ENCODE measurements at regions not wholly inside any gene's neighbourhood (a gene's known extent, or its start where the extent isn't known, plus 50 kb on each side); places are given as distances from the start of the nearest gene placed in this dataset.

- TF ChIP-seq, protein P1, sequence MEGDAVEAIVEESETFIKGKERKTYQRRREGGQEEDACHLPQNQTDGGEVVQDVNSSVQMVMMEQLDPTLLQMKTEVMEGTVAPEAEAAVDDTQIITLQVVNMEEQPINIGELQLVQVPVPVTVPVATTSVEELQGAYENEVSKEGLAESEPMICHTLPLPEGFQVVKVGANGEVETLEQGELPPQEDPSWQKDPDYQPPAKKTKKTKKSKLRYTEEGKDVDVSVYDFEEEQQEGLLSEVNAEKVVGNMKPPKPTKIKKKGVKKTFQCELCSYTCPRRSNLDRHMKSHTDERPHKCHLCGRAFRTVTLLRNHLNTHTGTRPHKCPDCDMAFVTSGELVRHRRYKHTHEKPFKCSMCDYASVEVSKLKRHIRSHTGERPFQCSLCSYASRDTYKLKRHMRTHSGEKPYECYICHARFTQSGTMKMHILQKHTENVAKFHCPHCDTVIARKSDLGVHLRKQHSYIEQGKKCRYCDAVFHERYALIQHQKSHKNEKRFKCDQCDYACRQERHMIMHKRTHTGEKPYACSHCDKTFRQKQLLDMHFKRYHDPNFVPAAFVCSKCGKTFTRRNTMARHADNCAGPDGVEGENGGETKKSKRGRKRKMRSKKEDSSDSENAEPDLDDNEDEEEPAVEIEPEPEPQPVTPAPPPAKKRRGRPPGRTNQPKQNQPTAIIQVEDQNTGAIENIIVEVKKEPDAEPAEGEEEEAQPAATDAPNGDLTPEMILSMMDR (IDR thresholded peaks at IDR 0.05; ENCODE audit: insufficient read depth, low read depth, low read length) = no peak
- no peak for DNase-seq (ENCODE audit: low read depth)
These were observed 1371.4 kb downstream of the ADGRL3 start for GRCh38 chr4:62571494-62571893.

DNA sequence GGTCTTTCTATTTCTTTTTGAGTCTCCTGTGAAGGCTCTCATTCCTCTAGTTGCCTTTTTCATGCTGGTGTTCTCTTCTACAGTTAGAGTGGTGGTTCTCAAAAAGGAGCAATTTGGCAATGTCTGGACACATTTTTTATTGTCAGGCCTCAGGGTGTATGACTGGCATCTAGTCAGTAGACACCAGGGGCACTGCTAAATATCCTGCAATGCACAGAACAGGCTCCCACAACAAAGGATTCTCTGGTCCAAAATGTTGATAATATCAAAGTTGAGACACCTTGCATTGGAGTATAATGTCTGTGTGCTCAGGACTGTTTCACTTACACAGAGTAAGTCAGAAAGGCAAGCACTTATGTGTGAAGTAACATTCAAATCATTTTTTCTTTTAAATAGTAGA, 1360.7 kb downstream of the ADGRL3 start:
- H3K4me3 ChIP-seq (ENCODE audit: low read depth, low read length) = no peak overlapping the region
- TF ChIP-seq, protein P1 (IDR thresholded peaks at IDR 0.05; ENCODE audit: insufficient read depth, low read depth, low read length) = no peak
- no peak for DNase-seq (ENCODE audit: low read depth)

More at GRCh38 chr4:62571494-62571893, 1371.4 kb downstream of the ADGRL3 start:
- H3K4me3 ChIP-seq (ENCODE audit: low read depth, low read length) = no peak overlapping the region

GRCh38 chr4:62550121-62550520, 1350.0 kb downstream of the ADGRL3 start:
- H3K4me3 ChIP-seq (ENCODE audit: low read depth, low read length) = no peak overlapping the region
- no peak for DNase-seq (ENCODE audit: low read depth)
- TF ChIP-seq, protein P1 (IDR thresholded peaks at IDR 0.05; ENCODE audit: insufficient read depth, low read depth, low read length) = no peak

DNA sequence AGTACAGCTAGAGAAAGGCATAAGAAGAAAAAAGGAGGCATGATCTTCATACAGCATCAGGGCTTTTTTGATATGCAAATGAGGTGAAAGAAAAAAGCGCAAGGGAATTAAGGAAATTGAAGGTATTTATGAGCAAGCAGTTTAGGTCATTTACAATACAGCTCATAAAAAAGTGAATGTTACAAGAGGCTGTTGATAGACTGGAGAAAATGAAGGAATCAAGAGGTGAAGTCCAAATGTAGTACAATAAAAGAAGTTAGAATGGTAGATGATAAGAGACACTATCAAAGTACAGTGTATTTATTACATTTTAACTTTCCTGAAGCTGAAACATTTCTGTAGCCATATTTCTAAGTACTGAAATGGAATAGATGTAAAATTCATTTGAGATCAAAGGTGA, 1349.5 kb downstream of the ADGRL3 start:
- no peak for DNase-seq (ENCODE audit: low read depth)
- no peak overlapping the region for H3K4me3 ChIP-seq (ENCODE audit: low read depth, low read length)
- TF ChIP-seq, protein P1 (IDR thresholded peaks at IDR 0.05; ENCODE audit: insufficient read depth, low read depth, low read length) = no peak

DNA sequence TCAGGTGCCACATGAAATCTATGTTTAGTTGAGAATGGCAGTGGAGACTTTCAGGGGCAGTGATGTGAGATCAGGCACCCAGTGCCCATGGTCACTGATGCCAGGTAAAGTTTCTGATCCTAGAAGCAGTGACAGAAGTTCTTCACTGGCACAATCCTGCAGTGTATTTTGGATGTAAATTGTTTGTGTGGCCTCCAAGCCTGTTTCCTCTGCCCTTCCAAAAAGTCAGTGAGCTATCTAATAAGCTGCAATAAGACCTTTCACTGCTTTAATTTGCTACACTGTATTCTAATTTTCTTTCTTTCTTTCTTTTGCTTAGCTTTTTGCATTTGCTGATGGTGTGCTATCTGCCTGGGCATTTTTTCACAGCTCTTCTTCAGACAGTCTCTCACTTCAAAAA, 1348.6 kb downstream of the ADGRL3 start:
- TF ChIP-seq, protein P1 (IDR thresholded peaks at IDR 0.05; ENCODE audit: insufficient read depth, low read depth, low read length) = no peak

DNA sequence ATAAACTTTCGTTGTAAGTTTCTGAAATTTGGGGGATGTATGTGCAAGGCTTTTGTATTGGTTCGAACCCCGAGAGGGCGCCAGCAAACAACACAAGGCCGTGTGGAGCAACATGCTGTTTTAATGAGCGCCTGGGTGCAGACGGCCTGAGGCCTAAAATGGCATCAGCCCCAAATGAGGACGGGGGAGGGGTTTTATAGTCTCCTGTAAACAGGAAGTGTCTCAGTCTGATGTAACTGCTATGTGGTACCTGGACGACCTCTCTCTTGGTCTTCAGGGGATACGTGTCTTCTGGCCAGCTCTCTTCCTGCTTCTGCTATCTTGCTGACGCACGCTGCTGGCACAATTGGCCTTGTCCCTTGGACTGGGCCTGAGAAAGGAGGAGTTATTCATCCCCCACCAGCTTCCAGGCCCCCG, 1348.0 kb downstream of the ADGRL3 start:
- DNase-seq (ENCODE audit: low read depth) = no peak
- H3K4me3 ChIP-seq (ENCODE audit: low read depth, low read length) = no peak overlapping the region
- TF ChIP-seq, protein P1 (IDR thresholded peaks at IDR 0.05; ENCODE audit: insufficient read depth, low read depth, low read length) = no peak

More for the DNA sequence above, 1348.6 kb downstream of the ADGRL3 start:
- DNase-seq (ENCODE audit: low read depth) = no peak
- no peak overlapping the region for H3K4me3 ChIP-seq (ENCODE audit: low read depth, low read length)

DNA sequence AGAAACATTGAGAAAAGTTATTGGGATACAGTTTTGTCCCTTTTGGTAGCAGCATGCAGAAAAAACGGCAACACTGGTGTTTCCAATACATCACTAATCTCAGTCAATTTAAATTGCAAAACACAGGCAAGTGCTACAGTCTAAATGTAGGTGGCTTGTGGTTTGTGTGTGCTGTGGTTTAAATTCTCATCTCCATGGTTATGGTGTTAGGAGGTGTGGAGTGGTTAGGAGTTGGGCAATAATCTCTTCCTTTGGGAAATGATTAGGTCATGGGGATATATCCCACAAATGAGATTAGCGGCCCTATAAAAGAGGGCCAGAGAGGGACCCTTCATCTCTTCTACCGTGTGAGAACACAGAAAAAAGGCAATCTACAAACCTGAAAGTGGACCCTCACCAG, 1344.3 kb downstream of the ADGRL3 start:
- no peak for DNase-seq (ENCODE audit: low read depth)
- no peak overlapping the region for H3K4me3 ChIP-seq (ENCODE audit: low read depth, low read length)
- TF ChIP-seq, protein P1 (IDR thresholded peaks at IDR 0.05; ENCODE audit: insufficient read depth, low read depth, low read length) = no peak
